NCI-H2227 (cell line): ENCODE measurements at regions not wholly inside any gene's neighbourhood (a gene's known extent, or its start where the extent isn't known, plus 50 kb on each side); places are given as distances from the start of the nearest gene placed in this dataset.
"Not testable (repeated sequence)": the region's sequence is repeated elsewhere in the genome, so short reads cannot be mapped to it uniquely, and the experiment has no call there.

Experiments used
- DNase-seq: peaks from one replicate; lab custom pipeline; 2025; ENCODE audit not compliant: unreplicated experiment; lab: John Stamatoyannopoulos, UW

DNA sequence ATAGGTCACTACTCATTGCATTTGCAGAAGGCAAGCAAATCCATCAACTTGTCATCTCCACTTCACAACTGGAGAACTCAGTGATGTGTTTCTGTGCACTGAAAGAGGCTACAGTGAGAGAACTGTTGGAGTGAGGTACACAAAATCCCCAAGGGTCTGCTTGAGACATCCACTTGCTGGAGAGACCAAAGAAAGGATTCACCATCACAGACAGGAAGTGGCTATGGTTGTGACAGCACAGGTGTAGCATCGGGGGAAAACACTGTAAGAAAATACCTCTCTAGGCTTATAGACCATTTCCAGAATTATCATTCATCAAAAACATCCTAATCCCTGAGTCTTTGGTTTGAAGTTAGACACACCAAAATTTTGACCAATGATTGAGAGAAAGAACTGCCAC lies 201.3 kb upstream of the OR4E1 start:
- no peak for DNase-seq

DNA sequence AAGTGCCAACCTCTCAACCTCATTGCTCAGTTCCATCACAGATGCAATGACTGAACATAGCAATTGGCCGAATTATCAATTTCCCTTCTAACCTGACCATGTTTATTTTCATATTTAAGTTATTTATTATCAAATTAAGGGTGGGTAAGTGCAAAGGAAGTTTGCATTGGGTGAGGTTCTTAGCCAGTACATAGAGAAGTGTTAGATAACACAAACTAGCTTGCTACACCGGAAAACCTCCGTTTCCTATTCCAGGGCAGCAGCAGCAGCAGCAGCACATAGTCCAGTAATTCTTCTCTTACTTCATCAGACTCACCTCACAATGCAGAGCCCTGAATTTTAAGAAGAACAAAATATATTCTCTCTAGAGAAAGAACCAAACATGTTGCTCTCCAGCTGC lies 200.5 kb upstream of the OR4E1 start:
- DNase-seq, result no peak

DNA sequence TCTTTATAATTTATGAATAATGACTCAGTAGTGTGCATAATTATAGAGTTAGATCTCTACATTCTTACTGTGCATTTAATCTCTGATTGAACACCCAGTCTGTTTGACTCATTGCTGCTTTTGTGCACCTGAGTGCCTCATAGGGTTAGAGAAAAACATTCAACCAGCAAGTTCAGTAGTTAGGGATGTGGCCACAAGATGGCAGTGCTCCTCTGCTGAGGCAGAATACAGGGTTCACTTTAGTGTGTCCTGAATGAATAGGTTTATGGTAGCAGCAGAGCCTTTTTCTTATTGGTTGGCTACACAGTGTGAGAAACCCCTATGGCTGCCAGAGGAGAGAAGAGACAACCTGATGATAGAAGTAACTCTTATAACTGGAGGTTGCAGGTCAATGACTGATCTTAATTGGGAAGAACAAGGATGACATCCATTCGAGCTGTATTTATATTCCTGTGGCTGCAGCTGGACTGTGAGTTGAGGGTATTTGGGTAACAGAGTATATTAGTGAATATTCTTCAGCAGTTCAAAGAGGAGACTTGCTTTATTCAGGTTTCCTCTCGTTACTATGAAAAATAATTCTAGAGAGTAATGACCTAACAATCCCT lies 194.9 kb upstream of the OR4E1 start:
- peak; percentile 18 for DNase-seq

DNA sequence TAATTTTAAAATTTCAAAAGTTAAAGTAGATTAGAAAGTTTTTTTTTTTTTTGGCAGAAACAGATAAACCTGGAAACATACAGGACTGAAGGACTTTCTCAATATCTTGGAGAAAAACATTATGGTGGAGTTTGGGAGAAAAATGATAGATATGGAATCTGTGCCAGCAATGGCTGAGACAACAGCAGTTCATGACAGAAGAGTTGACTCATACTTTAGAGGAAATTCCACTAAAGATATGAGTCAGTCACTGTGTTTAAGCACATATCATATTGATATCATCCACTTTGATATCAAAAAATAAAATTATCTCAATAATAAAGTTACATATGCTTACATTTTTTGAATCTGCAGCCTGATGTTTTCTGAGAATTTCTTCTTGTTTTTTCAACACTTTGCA lies 193.9 kb upstream of the OR4E1 start:
- no peak for DNase-seq

DNA sequence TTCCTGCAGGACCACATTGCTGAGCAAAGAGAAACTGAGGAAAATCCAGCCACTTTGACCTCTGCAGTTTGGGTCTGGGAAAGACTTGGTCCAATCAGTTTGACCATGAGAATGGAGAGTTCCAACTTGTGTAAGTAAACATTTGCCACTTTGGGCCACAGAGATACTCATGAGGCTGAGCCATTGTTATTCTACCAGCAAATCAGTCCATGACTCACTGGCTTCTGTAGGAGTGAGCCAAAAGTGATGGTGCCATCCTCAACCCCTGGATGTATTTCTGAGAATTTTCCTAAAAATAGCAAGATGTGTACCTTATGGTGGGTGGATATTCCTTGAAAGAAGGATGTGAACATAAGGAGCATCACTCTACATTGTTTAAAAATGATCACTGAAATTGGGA lies 192.9 kb upstream of the OR4E1 start:
- DNase-seq, result no peak

DNA sequence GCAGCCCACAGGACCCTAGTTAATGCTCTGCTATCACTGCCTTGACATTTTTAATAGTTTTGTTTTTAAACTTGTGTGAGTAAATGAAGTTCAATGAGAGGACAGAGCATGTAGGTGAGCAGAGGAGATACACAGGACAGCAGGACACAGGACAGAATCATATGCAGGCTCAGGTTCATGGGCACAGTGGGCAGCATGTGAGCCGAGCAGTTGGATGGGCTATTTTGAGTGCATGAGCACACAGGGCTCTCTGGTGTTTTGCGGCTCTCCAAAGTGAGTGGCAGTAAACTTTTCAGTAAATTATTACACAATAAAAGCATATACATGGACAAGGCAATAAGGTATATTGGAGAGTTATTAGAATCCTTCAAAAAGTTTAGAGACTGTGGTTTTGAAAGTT lies 189.7 kb upstream of the OR4E1 start:
- DNase-seq, result no peak

DNA sequence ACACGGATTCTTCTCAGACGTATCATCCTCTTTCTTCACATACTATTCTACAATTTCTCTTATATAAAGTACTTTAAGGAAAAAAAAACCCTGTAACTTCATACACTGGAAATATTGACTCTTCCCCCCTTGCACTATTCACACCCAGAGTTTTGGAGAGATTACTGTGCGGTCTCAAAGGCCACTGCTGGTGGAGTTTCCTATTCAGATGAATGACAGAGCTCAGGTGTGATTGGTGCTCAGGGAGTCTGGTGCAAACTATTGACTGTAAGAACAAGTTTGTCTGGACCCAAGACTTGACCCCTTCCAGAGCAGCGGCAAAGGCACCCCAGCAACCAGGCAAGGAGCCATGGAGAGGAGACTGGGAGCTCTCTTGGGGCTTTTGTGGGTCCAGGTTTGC lies 187.5 kb upstream of the OR4E1 start:
- no peak for DNase-seq

DNA sequence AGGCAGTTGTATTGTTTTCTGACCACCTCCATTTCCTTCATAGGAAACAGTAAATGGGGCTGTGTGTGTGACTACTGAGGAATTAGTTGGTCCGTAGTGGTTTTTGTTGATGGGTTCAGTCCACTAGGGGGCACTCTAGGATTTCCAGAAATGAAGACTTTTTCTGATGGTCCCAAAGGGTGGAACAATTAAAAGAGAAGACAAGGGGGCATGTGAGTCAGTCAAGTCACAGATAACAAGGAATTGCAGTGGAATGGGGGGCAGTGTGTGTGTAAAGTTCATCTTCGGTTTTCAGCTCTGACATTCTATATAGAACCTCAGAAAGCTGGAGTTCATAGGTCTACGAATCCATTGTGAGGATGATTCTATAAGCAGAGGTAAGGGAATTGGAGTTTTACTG lies 186.6 kb upstream of the OR4E1 start:
- DNase-seq, result no peak

DNA sequence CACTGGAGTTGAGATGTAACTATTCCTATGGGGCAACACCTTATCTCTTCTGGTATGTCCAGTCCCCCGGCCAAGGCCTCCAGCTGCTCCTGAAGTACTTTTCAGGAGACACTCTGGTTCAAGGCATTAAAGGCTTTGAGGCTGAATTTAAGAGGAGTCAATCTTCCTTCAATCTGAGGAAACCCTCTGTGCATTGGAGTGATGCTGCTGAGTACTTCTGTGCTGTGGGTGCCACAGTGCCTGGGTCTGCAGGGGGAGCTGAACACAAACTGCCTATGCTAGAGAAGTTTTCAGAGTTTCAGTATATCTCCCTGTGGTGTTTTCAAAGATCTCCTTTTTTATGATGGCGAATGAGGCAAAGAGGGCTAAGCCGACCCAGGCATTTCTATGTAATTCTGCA lies 179.2 kb upstream of the OR4E1 start:
- no peak for DNase-seq

DNA sequence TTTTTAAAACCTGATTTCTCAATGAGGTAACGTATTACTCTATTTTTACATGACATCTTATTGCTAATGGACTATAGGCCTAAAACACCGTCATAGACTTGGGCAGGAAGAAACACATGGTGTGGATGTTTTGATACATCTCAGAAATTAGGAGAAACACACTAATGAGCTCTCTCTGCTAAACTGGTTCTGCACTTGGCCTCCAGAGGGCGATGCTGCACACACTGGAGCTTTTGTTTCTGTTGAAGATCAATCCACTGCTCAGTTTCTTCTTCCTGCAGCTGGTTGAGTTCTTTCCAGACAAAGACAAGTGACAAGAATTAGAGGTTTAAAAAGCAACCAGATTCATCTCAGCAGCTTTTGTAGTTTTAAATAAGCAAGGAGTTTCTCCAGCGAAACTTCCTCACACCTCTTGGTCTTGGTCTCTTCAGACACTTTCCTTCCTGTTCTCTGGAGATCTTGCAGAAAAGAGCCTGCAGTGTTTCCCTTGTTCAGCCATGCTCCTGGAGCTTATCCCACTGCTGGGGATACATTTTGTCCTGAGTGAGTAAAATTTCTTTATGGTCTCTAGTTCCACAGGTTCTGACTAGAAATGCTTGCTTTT lies 178.5 kb upstream of the OR4E1 start:
- no peak for DNase-seq

DNA sequence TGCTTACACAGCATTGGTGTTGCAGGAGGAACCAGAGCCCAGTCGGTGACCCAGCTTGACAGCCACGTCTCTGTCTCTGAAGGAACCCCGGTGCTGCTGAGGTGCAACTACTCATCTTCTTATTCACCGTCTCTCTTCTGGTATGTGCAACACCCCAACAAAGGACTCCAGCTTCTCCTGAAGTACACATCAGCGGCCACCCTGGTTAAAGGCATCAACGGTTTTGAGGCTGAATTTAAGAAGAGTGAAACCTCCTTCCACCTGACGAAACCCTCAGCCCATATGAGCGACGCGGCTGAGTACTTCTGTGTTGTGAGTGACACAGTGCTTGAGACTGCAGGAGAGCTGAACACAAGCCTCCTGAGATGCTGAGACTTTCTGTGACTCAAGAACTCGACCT lies 173.3 kb upstream of the OR4E1 start:
- not testable (repeated sequence) for DNase-seq

DNA sequence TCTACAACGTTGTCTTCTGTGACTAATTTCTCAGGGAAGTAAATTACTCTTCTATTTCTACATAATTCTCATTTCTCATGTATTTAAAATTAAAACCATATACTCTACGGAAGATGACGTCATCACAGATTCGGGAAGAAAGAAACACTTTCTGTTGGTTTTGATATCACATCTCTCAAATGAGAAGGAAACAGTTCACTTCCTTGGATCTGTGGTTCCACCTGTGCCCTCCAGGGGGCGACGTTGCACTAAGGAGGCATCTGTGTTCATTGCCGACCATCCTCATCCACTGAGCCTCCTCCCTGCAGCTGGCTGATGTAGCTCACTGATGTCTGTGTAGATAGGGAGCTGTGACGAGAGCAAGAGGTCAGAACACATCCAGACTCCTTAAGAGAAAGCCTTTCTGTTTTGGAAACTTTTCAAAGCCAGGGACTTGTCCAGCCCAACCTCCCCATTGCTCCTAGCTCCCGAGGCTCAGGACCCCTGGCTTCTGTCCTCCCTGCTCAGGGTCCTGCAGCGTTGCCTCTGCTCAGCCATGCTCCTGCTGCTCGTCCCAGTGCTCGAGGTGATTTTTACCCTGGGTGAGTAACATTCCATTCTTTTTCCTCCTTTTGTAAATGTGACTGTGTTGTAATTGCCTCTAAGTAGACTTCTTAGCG lies 172.7 kb upstream of the OR4E1 start:
- peak; percentile 11 for DNase-seq

DNA sequence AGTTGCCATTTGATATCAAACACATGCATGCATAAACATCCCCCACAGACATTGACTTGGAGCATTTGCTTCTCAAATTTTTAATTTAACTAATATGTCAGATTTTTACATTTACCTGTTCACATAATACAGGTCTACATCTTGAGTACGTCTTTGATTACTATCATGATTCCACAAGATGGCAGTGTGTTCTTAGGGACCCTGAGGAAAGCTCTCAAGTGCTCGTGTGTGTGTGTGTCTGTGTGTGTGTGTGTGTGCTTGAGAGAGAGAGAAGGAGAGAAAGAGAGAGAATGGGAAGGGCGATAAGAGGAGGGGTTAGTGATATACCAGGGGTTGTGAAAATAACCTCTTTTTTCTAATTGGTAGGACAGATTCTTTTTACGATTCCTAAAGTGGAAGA lies 167.1 kb upstream of the OR4E1 start:
- DNase-seq, result no peak

DNA sequence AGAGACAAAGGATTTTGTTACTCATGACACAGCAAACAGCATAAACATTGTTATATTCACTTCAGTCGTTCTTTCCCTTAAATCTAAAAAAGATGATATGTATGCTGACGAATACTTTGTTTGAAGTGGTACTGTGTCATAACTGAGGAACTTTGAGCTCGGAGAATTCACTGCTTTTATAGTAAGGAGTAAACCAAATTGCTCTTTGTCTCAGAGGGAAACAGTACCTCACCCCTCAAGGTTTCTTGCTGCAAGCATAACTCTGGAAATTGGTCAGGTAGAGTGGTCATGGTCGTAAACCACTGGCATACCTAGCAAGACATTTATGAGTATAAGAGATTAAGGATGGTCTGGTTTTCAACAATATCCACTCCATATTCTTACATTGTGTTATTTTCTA lies 160.2 kb upstream of the OR4E1 start:
- DNase-seq, result no peak

DNA sequence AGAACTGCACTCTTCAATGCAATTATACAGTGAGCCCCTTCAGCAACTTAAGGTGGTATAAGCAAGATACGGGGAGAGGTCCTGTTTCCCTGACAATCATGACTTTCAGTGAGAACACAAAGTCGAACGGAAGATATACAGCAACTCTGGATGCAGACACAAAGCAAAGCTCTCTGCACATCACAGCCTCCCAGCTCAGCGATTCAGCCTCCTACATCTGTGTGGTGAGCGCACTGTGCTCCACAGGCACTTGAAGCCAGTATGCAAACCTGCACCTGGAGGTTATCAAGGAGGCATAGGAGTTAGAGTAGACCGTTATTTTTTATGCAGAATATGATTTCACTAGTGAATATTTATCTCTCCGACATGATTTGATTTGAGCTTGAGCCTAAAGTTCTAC lies 152.2 kb upstream of the OR4E1 start:
- DNase-seq, result no peak

DNA sequence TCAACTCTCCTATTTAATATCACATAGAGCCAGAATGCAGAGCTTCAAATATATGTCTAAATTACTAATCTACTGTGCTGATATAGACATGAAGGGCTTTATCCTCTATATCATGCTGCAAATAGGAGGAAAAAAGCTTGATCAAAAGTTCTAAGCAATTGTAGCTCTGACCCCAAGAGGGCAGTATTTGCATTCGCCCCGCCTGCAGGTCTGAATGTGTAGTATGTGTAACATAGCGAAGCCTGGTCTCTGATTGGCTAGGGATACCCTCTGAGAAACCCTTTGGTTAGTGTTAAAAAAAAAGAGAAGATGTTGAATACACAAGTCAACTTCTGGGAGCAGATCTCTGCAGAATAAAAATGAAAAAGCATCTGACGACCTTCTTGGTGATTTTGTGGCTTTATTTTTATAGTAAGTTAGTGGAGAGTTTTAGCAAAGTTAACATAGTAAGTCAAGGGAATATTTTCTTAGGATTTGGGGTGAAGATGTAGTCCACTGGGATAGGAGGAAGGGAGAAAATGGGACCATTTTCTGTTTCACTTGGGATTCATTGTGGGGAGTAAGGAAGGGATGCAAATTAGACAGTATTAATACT lies 151.6 kb upstream of the OR4E1 start:
- no peak for DNase-seq

DNA sequence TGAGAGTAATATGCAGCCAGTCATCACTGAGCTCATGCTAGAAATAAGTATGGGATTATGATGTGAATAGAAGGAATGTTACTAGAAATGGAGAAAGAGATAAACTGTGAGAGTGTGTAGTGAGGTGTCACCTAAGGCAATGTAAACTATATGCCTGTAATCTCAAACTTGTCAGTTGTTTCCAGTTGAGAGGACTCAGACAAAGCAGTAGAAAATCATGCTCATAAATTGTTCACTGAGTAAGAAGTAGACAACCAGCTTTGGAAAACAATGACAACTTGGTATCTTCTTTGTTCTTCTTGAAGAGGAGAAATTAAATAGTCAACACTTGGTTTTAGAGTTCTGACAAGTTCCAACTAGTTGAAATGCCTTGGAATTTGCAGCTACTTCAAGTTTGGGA lies 148.5 kb upstream of the OR4E1 start:
- DNase-seq, result no peak

DNA sequence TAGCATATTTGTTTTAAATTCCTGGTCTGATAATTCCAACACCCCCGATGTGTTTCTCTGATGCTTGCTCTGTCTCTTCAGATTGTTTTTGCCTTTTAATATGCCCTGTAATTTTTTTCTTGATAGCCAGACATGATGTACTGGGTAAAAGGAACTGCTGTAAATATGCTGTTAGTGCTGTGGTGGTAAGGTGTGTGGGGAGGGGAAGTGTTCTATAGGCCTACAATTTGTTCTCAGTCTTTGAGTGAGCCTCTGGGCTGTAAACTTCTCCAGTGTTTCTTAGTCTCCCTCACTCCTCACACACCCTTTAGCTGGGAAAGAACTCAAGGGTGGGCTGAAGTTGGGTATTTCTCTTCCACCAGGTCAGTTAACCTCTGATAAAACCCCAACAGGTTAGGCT lies 147.0 kb upstream of the OR4E1 start:
- DNase-seq, result no peak

DNA sequence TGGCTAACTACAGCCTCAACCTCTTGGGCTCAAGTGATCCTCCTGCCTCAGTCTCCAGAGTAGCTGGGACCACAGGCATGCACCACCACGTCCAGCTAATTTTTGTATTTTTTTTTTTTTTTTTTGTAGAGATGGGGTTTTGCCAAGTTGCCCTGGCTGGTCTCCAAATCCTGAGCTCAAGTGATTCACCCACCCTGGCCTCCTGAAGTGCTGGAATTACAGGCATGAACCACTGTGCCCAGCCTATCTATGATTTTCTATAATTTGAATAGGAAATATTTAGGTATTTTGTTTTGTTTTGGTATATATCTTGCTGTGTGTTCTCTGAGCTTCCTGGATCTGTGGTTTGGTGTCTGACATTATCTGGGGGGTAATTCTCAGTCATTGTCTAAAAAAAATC lies 146.3 kb upstream of the OR4E1 start:
- DNase-seq, result not testable (repeated sequence)

DNA sequence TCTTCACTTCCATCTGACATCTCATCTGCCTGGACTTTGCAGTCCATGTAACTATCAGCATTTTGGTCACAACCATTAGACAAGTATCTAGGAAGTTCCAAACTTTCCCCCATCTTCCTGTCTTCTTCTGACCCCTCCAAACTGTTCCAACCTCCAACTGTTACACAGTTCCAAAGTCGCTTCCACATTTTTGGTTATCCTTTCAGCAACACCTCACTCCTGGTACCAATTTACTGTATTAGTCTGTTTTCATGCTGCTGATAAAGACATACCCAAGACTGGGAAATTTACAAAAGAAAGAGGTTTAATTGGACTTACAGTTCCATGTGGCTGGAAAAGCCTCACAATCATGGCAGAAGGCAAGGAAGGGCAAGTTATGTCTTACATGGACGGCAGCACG lies 143.4 kb upstream of the OR4E1 start:
- not testable (repeated sequence) for DNase-seq

DNA sequence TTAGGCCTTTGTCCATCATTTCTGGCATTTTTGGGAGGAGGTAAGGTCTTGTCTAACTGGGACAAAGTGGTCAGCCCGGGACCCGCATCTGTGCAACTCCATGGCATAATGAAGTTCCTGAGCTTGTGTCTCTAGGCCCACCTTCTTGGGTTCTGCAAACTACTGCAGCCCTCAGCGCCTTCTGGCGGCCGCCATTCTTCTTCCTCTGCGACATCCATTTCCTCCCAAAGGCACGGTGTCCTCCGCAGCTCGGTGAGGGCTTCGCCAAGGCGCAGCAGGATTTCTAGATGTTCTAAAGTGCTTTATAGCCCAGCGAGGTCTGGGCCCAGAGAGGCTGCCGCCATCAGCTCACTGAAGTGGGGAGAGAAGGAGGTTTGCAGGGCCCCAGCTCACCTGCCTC lies 134.4 kb upstream of the OR4E1 start:
- no peak for DNase-seq

DNA sequence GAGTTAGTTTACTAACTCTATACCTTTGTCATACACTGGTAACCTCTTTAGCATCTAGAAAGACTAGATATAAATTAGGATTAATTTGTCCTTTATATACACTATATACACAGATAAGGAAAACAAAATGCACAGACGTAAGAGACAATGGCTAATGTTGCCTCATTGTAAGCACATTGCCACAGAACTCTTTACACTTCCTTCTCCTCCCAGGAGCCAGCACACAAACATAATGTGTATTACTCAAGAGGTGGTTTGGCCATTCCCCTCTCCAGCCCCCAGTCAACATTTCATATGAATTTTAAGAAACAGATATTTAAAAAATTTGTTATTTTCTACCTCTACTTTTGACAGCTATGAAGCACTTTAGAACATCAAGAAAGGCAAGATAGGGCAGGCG lies 131.4 kb upstream of the OR4E1 start:
- DNase-seq, result no peak

DNA sequence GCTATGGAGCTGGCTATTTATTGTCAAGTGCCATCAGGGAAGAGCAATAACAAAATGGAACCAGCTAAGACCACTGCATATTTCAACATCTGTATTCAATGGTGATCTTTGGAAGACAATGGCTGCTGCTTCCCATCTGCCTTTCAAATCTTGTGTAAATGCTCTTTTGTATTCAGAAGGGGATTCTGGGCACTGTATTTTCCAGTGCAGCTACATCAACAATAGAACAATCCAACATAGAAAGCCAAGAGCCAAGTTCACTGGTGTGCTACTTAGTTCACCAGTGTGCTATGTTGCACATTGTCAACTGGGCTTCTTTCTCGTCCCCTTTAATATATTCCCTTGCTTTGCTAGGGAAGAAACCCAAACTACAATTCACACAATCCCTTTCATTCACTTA lies 128.8 kb upstream of the OR4E1 start:
- no peak for DNase-seq
